Hepatocyte (in vitro differentiated cells): ENCODE measurements at regions not wholly inside any gene's neighbourhood (a gene's known extent, or its start where the extent isn't known, plus 50 kb on each side); places are given as distances from the start of the nearest gene placed in this dataset.

Experiments
- EZH2 ChIP-seq: fragments of 200-600 bp; sonication (generic); IDR thresholded peaks from 2 replicates; pipeline ENCODE4 v1.6.1; 2016; ENCODE audit warnings: antibody characterized with exemption, mild to moderate bottlenecking, borderline replicate concordance
- TF ChIP-seq, protein P1 (sequence below): fragments of 200-600 bp; sonication (generic); IDR thresholded peaks from 2 replicates; pipeline ENCODE4 v1.5.1; 2016; ENCODE audit warnings: antibody characterized with exemption, mild to moderate bottlenecking; ENCODE audit not compliant: poor library complexity

DNA sequence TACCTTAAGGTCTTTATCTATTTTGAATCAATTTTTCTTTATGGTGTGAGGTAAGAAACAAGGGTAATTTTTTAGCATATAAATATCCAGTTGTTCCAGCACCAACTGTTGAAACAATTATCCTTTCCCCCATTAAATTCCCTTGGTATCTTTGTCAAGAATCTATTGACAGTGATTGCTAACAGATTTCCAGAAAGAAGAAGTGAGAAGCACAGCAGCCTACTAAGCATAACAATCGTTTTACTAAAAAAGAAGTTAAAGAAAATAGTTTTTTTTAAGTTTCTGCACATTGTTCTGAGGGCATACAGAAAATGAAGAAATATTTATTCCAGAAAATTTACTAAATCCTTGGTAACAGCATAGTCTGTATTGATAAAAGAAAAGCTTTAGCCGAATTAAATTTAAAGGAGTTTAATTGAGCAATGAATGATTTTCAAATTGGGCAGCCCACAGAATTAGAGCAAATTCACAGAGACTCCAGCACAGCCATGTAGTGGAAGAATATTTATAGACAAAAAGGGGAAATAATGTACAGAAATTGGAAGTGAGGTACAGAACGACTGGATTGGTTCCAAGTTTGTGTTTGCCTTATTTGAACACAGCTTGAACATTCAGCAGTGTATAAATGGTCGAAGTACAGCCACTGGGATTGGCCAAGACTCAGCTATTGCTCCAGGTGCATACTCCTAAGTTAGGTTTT is 97.9 kb upstream of the UST start:
- TF ChIP-seq, protein P1, sequence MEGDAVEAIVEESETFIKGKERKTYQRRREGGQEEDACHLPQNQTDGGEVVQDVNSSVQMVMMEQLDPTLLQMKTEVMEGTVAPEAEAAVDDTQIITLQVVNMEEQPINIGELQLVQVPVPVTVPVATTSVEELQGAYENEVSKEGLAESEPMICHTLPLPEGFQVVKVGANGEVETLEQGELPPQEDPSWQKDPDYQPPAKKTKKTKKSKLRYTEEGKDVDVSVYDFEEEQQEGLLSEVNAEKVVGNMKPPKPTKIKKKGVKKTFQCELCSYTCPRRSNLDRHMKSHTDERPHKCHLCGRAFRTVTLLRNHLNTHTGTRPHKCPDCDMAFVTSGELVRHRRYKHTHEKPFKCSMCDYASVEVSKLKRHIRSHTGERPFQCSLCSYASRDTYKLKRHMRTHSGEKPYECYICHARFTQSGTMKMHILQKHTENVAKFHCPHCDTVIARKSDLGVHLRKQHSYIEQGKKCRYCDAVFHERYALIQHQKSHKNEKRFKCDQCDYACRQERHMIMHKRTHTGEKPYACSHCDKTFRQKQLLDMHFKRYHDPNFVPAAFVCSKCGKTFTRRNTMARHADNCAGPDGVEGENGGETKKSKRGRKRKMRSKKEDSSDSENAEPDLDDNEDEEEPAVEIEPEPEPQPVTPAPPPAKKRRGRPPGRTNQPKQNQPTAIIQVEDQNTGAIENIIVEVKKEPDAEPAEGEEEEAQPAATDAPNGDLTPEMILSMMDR: no peak
- no peak for TF ChIP-seq EZH2
